Stomach (tissue), 8 donors: ENCODE measurements at regions not wholly inside any gene's neighbourhood (a gene's known extent, or its start where the extent isn't known, plus 50 kb on each side); places are given as distances from the start of the nearest gene placed in this dataset.
"Not testable (repeated sequence)": the region's sequence is repeated elsewhere in the genome, so short reads cannot be mapped to it uniquely, and the experiment has no call there.

Source experiments
- DNase-seq, 2 donors: peaks; one replicate each; pipeline versions ENCODE4 v3.0.0 to v3.0.0-alpha.2; 2013 to 2019
- H3K27ac ChIP-seq, 5 donors: fragments of 200-600 bp in 4 of 5; sonication (generic) in 4 of 5; one replicate each; pipeline ENCODE4 v1.5.1; 2013 to 2019; ENCODE audit warnings: mild to moderate bottlenecking in 1 of 5, moderate library complexity in 1 of 5
- H3K27me3 ChIP-seq, 3 donors: fragments of 200-600 bp; sonication (generic); one replicate each; pipeline ENCODE4 v1.5.1; 2017 to 2019; ENCODE audit warnings: mixed run types in 1 of 3
- H3K36me3 ChIP-seq, 4 donors: fragments of 200-600 bp; sonication (generic); 1 replicate in 3 of 4; 2 replicates in 1 of 4; pipeline ENCODE4 v1.5.1; 2016 to 2019
- H3K4me1 ChIP-seq, 4 donors: fragments of 200-600 bp; sonication (generic); one replicate each; pipeline ENCODE4 v1.5.1; 2016 to 2019
- H3K4me3 ChIP-seq, 4 donors: fragments of 200-600 bp; sonication (generic) in 3 of 4; one replicate each; pipeline ENCODE4 v1.5.1; 2016 to 2019; ENCODE audit warnings: mild to moderate bottlenecking in 1 of 4
- H3K9me3 ChIP-seq, 4 donors: fragments of 200-600 bp; sonication (generic); one replicate each; pipeline ENCODE4 v1.5.1; 2016 to 2019
- CTCF ChIP-seq, 7 experiments: fragments of 450-650 bp in 4 of 7; fragments of 200-600 bp in 3 of 7; sonication (generic) in 3 of 7; IDR thresholded peaks; one replicate each; pipeline ENCODE4 v1.5.1; 2016 to 2019; ENCODE audit warnings: antibody characterized with exemption in 7 of 7, control low read depth in 2 of 7, mild to moderate bottlenecking in 1 of 7
- EP300 ChIP-seq: sonication (generic); formaldehyde crosslinking; IDR thresholded peaks from one replicate; pipeline ENCODE4 v1.6.1; 2017; ENCODE audit warnings: antibody characterized with exemption
- POLR2A ChIP-seq, 4 donors: fragments of 450-650 bp; IDR thresholded peaks; one replicate each; pipeline ENCODE4 v1.6.1; 2016; ENCODE audit warnings: antibody characterized with exemption in 4 of 4, control low read depth in 2 of 4, mild to moderate bottlenecking in 1 of 4, moderate library complexity in 1 of 4
- POLR2AphosphoS5 ChIP-seq, 3 donors: sonication (generic); formaldehyde crosslinking; IDR thresholded peaks; one replicate each; pipeline ENCODE4 v1.6.1; 2016; ENCODE audit warnings: antibody characterized with exemption in 3 of 3
- WGBS, 5 donors: extraction: QIAGEN DNeasy Blood & Tissue Kit in 3 of 5; methylation state at CpG; one replicate each; pipeline versions ENCODE4 v1.1.5 to v1.1.7; 2013 to 2018; 5-methylcytosine and 5-hydroxymethylcytosine counted together
- intact Hi-C: fragments of 100-400 bp; cut with DNase I; formaldehyde crosslinking; loops from one replicate; pipeline ENCODE4 v1.15.1; 2023; ENCODE audit warnings: low total_unique reads
- donor health status: healthy with polysubstance abuse.
- donor health status: Bipolar disorder and iron deficiency.
- donor health status: healthy.

GRCh38 chr2:12463189-12463588, 253.5 kb upstream of the TRIB2 start:
- no peak overlapping the region for H3K4me3 ChIP-seq
- intact Hi-C loops, result loop anchor here (10.0 kb wide), 1 partner anchor 628 kb away; no protein-coding TSS in a partner anchor
- peaks cover 0 to 14% (median 4%) of the 10 kb centered on the region in 4 donors for H3K4me1 ChIP-seq
- no peak for DNase-seq
- H3K27ac ChIP-seq, result peak overlapping the region in 2 of 5 donors; percentile 2 to 52
- WGBS, 5 donors, result 32 to 49% (median 39%) methylated on average over 5 of the region's 5 CpGs
- no peaks in the 10 kb centered on the region for H3K9me3 ChIP-seq
- H3K27me3 ChIP-seq, result no peaks in the 10 kb centered on the region
- H3K36me3 ChIP-seq, result no peaks in the 10 kb centered on the region
- TF ChIP-seq EP300 (no peak), POLR2AphosphoS5 (IDR thresholded peaks at IDR 0.05) (no peak), CTCF (IDR thresholded peaks at IDR 0.05) (no peak), POLR2A (IDR thresholded peaks at IDR 0.05) (no peak)

GRCh38 chr2:12465631-12466135, 251.1 kb upstream of the TRIB2 start:
- H3K4me3 ChIP-seq, result no peak overlapping the region
- H3K27ac ChIP-seq, result peak overlapping the region in 2 of 5 donors; percentile 38 to 64
- H3K9me3 ChIP-seq, result no peaks in the 10 kb centered on the region
- intact Hi-C loops, result loop anchor here (10.0 kb wide), 1 partner anchor 631 kb away; no protein-coding TSS in a partner anchor
- DNase-seq, result peak in 1 of 2 donors; percentile 64
- no peaks in the 10 kb centered on the region for H3K27me3 ChIP-seq
- H3K4me1 ChIP-seq, result peaks cover 0 to 21% (median 8%) of the 10 kb centered on the region in 4 donors
- 26 to 56% (median 29%) methylated on average over 5 of the region's 5 CpGs for WGBS, 5 donors
- no peaks in the 10 kb centered on the region for H3K36me3 ChIP-seq
- TF ChIP-seq CTCF (IDR thresholded peaks at IDR 0.05) (no peak), POLR2A (IDR thresholded peaks at IDR 0.05) (no peak), EP300 (no peak), POLR2AphosphoS5 (IDR thresholded peaks at IDR 0.05) (no peak)

GRCh38 chr2:12467303-12467702, 249.4 kb upstream of the TRIB2 start:
- DNase-seq, result no peak
- Histone ChIP-seq H3K36me3 (no peaks in the 10 kb centered on the region), H3K27me3 (no peaks in the 10 kb centered on the region), H3K4me1 (peaks cover 0 to 21% (median 8%) of the 10 kb centered on the region in 4 donors), H3K27ac (no peak overlapping the region), H3K9me3 (peaks cover 0 to 2% (median 0%) of the 10 kb centered on the region in 4 donors), H3K4me3 (no peak overlapping the region)
- WGBS, 5 donors, result 86 to 93% (median 89%) methylated on average over 4 of the region's 4 CpGs
- intact Hi-C loops, result loop anchor here (10.0 kb wide), 1 partner anchor 633 kb away; no protein-coding TSS in a partner anchor
- TF ChIP-seq EP300 (no peak), CTCF (IDR thresholded peaks at IDR 0.05) (no peak), POLR2A (IDR thresholded peaks at IDR 0.05) (no peak), POLR2AphosphoS5 (IDR thresholded peaks at IDR 0.05) (no peak)

- H3K4me1 ChIP-seq, result peaks cover 0 to 21% (median 8%) of the 10 kb centered on the region in 4 donors
- WGBS, 5 donors, result 64 to 77% (median 73%) methylated on average over 3 of the region's 3 CpGs
- no peaks in the 10 kb centered on the region for H3K36me3 ChIP-seq
- peak overlapping the region in 1 of 5 donors; percentile 26 for H3K27ac ChIP-seq
- peaks cover 0 to 7% (median 0%) of the 10 kb centered on the region in 4 donors for H3K9me3 ChIP-seq
- peak in 1 of 2 donors; percentile 57 for DNase-seq
- H3K27me3 ChIP-seq, result no peaks in the 10 kb centered on the region
- intact Hi-C loops, result loop anchor here (10.0 kb wide), 1 partner anchor 634 kb away; no protein-coding TSS in a partner anchor
- H3K4me3 ChIP-seq, result no peak overlapping the region
- TF ChIP-seq POLR2AphosphoS5 (IDR thresholded peaks at IDR 0.05) (no peak), EP300 (no peak), POLR2A (IDR thresholded peaks at IDR 0.05) (no peak), CTCF (IDR thresholded peaks at IDR 0.05) (no peak)
These were observed 247.6 kb upstream of the TRIB2 start for GRCh38 chr2:12469141-12469561.

- intact Hi-C loops, DNase-seq, H3K27me3 ChIP-seq, H3K27ac ChIP-seq, H3K4me1 ChIP-seq, H3K4me3 ChIP-seq, H3K9me3 ChIP-seq, H3K36me3 ChIP-seq: not testable (repeated sequence)
These were observed 244.5 kb upstream of the TRIB2 start for GRCh38 chr2:12472265-12472664.
